Fibroblast of lung (primary cell): ENCODE measurements at regions not wholly inside any gene's neighbourhood (a gene's known extent, or its start where the extent isn't known, plus 50 kb on each side); places are given as distances from the start of the nearest gene placed in this dataset.

Experiments
- EZH2 ChIP-seq: IDR thresholded peaks from 2 replicates; pipeline ENCODE4 v1.5.1; 2012; ENCODE audit warnings: low read length, control low read depth, mild to moderate bottlenecking; ENCODE audit errors: missing control alignments
- TF ChIP-seq, protein P1 (sequence below), 2 donors: IDR thresholded peaks in 1 of 2; conservative IDR thresholded peaks in 1 of 2; 1 replicate in 1 of 2; 2 replicates in 1 of 2; pipeline ENCODE4 v1.5.1; 2011 to 2012; ENCODE audit warnings: low read length in 2 of 2, control low read depth in 1 of 2, inconsistent platforms in 1 of 2, low read depth in 1 of 2, mild to moderate bottlenecking in 1 of 2

GRCh38 chr15:58279654-58280053 lies 141.5 kb downstream of the AQP9 start:
- TF ChIP-seq, protein P1, sequence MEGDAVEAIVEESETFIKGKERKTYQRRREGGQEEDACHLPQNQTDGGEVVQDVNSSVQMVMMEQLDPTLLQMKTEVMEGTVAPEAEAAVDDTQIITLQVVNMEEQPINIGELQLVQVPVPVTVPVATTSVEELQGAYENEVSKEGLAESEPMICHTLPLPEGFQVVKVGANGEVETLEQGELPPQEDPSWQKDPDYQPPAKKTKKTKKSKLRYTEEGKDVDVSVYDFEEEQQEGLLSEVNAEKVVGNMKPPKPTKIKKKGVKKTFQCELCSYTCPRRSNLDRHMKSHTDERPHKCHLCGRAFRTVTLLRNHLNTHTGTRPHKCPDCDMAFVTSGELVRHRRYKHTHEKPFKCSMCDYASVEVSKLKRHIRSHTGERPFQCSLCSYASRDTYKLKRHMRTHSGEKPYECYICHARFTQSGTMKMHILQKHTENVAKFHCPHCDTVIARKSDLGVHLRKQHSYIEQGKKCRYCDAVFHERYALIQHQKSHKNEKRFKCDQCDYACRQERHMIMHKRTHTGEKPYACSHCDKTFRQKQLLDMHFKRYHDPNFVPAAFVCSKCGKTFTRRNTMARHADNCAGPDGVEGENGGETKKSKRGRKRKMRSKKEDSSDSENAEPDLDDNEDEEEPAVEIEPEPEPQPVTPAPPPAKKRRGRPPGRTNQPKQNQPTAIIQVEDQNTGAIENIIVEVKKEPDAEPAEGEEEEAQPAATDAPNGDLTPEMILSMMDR (conservative IDR thresholded peaks at IDR 0.05 in 1 of 2, IDR thresholded peaks at IDR 0.05 in 1 of 2; ENCODE audit: low read depth in 1 of 2, low read length in 2 of 2), result no peak
- TF ChIP-seq EZH2, result no peak
